ENCODE measurements at regions not wholly inside any gene's neighbourhood (a gene's known extent, or its start where the extent isn't known, plus 50 kb on each side); places are given as distances from the start of the nearest gene placed in this dataset.
"Not testable (repeated sequence)": the region's sequence is repeated elsewhere in the genome, so short reads cannot be mapped to it uniquely, and the experiment has no call there.

GRCh38 chr10:64534616-64535015 lies 1013.4 kb downstream of the REEP3 start:
- no peak for DNase-seq (ENCODE audit: low read depth in 2 of 2, low spot score in 1 of 2)

- DNase-seq (ENCODE audit: low read depth in 2 of 2, low spot score in 1 of 2) = no peak
Observed at GRCh38 chr10:64535131-64535867, 1014.1 kb downstream of the REEP3 start.

GRCh38 chr10:64537112-64537511 lies 1015.9 kb downstream of the REEP3 start:
- DNase-seq (ENCODE audit: low read depth in 2 of 2, low spot score in 1 of 2) = no peak

GRCh38 chr10:64537928-64538327 lies 1016.7 kb downstream of the REEP3 start:
- no peak for DNase-seq (ENCODE audit: low read depth in 2 of 2, low spot score in 1 of 2)

GRCh38 chr10:64546073-64546472 lies 1024.9 kb downstream of the REEP3 start:
- no peak for DNase-seq (ENCODE audit: low read depth in 2 of 2, low spot score in 1 of 2)

DNA sequence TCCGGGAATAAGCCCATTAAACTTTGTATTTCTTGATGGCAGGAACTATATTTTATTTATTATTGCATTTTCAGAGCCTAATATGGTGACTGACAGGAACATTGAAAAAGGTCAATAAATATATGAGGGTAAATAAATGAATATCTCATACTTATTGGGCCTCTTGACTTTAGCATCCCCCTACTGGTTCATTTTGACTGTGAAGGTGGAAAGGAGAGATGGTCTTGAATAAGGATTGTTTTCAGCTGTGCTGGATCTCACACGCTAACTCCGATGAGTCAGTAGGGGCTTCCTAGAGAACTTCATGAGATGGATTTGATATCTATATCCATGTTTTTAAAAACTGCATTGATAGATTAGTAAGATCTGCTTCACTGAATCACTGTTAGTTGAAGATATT lies 1026.0 kb downstream of the REEP3 start:
- DNase-seq (ENCODE audit: low read depth in 2 of 2, low spot score in 1 of 2) = no peak

DNA sequence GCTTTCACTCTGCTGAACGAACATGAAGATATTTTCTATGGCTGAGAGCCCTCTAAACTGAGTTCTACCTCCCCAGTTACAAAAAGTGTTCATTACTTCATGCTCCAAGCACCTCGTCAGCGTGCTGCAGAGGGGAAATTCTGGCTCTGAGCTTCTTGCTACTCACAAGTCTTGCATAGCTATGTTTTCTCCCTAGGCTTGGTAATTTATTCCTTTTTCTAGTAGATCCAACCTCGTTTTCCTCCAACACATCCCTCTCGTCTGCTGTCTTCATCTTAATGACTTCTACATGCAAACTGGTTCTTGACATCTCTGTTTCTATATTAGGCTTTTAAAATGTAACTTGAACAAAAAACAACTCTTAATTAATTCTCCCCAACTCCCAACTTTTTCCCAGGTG lies 1034.5 kb downstream of the REEP3 start:
- no peak for DNase-seq (ENCODE audit: low read depth in 2 of 2, low spot score in 1 of 2)

DNA sequence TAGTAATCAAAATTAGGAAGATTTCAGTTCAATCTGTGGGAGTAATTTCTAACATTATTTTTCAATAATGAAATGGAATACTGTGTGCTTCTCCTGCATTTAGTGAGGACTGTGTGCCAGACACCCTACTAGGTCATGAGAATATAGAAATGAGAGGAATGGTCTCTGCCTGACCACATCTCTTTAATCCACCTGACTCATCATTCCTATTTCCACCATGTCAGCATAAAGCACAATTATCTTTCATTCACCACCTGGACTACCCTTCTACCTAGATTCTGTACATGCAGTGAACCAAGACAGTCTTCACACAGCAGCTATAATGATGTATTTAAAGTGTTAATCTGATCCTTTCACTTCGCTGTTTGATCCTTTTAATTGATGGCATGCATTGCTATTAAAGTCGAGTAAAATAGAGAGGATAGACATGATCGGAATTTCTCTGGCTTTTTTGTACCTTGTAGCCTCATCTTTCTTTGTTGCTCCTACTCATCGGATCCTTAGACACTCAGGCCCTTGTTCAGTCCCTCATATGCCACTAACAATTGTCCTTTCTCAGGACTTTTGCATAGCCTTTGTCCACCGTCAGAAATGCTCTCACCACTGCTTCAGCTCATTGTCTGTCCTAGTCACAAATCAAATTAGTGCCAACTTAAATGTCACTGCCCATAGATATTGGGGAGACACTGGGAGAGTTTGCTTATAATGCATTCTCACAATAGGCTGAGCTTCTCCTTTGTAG lies 1037.1 kb downstream of the REEP3 start:
- no peak for DNase-seq (ENCODE audit: low read depth in 2 of 2, low spot score in 1 of 2)

GRCh38 chr10:64571056-64571455 lies 1049.9 kb downstream of the REEP3 start:
- no peak for DNase-seq (ENCODE audit: low read depth in 2 of 2, low spot score in 1 of 2)

DNA sequence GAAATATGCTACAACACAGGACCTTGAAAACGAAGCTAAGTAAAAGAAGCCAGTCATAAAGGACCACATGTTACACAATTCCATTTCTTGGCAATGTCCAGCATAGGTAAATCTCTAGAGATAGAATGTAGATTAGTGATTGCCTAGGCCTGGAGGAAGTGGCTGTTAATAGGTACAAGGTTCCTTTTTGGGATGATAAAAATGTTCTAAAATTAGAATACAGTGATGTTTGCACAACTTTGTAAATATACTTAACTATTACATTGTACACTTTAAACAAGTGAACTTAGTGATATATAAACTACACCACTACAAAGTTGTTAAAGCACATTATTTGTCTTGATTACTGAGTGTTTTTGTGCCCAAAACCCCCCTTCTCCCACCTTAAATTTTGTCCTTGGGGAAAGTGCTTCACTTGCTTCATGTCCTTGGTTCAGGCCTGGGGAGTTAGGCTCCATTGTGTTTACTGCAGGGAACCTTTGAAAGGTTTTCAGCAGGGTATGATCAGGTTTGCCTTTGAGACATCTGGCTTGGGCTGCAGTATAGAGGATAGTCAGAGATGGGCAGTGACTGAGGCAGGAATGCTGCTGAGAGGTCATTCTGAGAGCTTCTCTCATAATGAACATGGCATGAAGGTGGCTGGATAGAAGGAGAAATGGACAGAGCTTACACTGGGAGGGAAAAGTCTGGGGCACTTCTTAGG lies 1052.6 kb downstream of the REEP3 start:
- DNase-seq (ENCODE audit: low read depth in 2 of 2, low spot score in 1 of 2) = no peak

GRCh38 chr10:64574371-64574770 lies 1053.2 kb downstream of the REEP3 start:
- DNase-seq (ENCODE audit: low read depth in 2 of 2, low spot score in 1 of 2) = no peak

- DNase-seq (ENCODE audit: low read depth in 2 of 2, low spot score in 1 of 2) = no peak
Observed at GRCh38 chr10:64576497-64576896, 1055.3 kb downstream of the REEP3 start.

DNA sequence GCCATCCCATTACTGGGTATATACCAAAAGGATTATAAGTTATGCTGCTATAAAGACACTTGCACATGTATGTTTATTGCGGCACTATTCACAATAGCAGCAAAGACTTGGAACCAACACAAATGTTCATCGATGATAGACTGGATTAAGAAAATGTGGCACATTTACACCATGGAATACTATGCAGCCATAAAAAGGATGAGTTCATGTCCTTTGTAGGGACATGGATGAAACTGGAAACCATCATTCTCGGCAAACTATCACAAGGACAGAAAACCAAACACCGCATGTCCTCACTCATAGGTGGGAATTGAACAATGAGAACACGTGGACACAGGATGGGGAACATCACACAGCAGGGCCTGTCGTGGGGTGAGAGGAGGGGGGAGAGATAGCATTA lies 1057.6 kb downstream of the REEP3 start:
- DNase-seq (ENCODE audit: low read depth in 2 of 2, low spot score in 1 of 2) = not testable (repeated sequence)

DNA sequence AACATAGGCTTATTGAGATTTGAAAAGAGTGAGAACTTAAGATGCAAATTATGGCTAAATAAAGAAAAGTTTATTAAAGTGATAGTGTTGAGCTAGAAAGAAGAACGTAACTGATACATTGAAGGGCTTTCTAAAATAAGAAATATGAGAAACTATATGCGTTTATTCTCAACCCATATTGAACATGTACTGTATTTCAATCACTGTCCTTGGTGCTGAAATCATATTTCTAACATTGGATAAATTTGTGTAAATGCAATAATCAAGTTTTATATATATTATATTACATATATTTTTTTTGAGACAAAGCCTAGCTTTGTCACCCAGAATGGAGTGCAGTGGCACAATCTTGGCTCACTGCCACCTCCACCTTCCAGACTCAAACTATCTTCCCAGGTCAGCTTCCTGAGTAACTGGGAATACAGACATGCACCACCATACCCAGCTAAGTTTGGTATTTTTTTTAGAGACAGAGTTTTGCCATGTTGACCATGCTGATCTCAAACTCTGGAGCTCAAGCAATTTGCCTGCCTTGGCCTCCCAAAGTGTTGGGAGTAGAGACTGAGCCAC lies 1065.8 kb downstream of the REEP3 start:
- DNase-seq (ENCODE audit: low read depth in 2 of 2, low spot score in 1 of 2) = no peak

GRCh38 chr10:64594072-64594471 lies 1072.9 kb downstream of the REEP3 start:
- DNase-seq (ENCODE audit: low read depth in 2 of 2, low spot score in 1 of 2) = no peak

- DNase-seq (ENCODE audit: low read depth in 2 of 2, low spot score in 1 of 2) = no peak
Observed at GRCh38 chr10:64598600-64598999, 1077.4 kb downstream of the REEP3 start.

DNA sequence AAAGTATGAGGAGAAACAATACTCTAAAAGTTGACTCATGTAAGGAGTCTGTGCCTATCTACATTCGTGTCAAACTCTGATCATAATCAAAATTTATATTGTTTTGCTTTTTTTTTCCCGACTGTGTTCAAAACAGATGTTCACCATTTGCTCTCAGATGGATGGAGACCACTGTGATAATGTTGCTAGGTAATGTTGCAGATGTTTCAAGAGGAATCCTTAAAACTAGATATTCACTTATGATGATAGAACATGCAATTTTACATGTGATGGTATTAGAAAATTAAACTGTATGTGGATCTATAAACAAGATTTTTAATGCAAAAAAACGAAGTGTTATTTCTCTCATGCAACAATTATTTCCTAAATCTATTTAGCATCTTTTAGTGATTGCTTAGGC lies 1080.1 kb downstream of the REEP3 start:
- DNase-seq (ENCODE audit: low read depth in 2 of 2, low spot score in 1 of 2) = no peak

DNA sequence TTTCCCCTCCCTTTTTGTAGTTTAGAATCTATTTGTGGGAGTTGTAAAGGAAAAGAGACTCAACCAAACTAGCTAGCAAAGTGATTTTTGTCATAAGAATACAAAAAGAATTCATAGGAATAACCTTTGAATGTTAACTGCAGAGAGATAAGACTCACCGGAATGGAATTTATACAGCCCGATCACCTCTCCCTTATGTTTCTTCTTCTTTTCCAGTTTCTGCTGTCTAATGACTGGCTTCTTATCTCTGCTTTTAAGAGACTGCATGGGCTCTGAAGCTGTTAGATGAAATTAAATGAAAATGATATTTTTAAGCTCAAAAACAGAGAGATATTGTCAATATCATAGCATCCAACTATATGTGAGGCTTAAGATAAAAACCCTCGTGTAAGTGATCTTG lies 1095.9 kb downstream of the REEP3 start:
- DNase-seq (ENCODE audit: low read depth in 2 of 2, low spot score in 1 of 2) = no peak

- DNase-seq (ENCODE audit: low read depth in 2 of 2, low spot score in 1 of 2) = no peak
Observed at GRCh38 chr10:64619102-64619501, 1097.9 kb downstream of the REEP3 start.

DNA sequence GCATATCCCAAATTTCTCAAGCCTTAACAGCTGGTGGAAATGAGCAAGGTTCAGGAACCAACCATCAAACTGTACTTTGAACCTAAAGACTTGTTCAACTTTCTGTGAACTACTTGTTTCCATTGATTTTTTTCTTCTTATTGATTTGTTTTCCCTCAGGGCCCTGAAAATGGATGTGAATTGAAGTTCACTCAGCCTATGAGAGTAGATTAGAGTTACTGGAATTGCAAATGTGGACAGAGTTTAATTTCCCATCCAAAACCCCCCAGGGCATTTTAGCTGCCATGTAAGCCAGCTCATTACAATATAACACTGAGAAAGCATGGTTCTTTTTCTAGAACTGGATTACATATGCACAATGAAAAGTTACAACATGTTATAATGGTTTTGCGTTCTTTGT lies 1105.7 kb downstream of the REEP3 start:
- no peak for DNase-seq (ENCODE audit: low read depth in 2 of 2, low spot score in 1 of 2)

DNA sequence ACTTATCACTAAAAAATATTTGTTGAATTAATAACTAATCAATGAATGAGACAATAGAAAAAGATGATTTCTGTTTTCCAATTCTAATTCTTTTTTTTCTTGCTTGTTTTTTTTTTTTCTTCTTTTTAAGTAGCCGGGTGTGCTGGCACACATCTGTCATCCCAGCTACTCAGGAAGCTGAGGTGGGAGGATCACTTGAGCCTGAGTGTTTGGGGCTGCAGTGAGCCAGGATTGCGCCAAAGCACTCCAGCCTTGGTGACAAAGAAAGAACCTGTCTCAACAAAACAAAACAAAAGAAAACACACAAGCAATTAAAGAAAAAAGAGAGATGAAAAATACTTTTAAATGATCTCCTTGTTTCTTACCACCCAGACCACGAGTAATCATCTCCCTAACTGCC lies 1109.3 kb downstream of the REEP3 start:
- DNase-seq (ENCODE audit: low read depth in 2 of 2, low spot score in 1 of 2) = no peak

- DNase-seq (ENCODE audit: low read depth in 2 of 2, low spot score in 1 of 2) = no peak
Observed at GRCh38 chr10:64635906-64636305, 1114.7 kb downstream of the REEP3 start.

Data from stimulated activated CD8-positive, alpha-beta memory T cell treated with anti-CD3 and anti-CD28 coated beads, Interleukin-4, amount 100 ng/mL, for 1 hour (primary cell).